Tibial artery (tissue), 4 donors: ENCODE measurements at regions not wholly inside any gene's neighbourhood (a gene's known extent, or its start where the extent isn't known, plus 50 kb on each side); places are given as distances from the start of the nearest gene placed in this dataset.

Experiments used
- DNase-seq, 2 donors: peaks; one replicate each; pipeline ENCODE4 v3.0.0-alpha.2; 2019
- H3K27ac ChIP-seq, 2 donors: fragments of 200-600 bp; sonication (generic) in 1 of 2; 1 replicate in 1 of 2; 2 replicates in 1 of 2; pipeline ENCODE4 v1.5.1; 2018 to 2019; ENCODE audit warnings: mild to moderate bottlenecking in 1 of 2
- H3K27me3 ChIP-seq, 2 donors: fragments of 200-600 bp; sonication (generic) in 1 of 2; one replicate each; pipeline versions ENCODE4 v1.5.1 to v1.6.0; 2016 to 2019
- H3K36me3 ChIP-seq, 3 donors: fragments of 200-600 bp; sonication (generic) in 2 of 3; one replicate each; pipeline ENCODE4 v1.5.1; 2016 to 2019; ENCODE audit warnings: mild to moderate bottlenecking in 2 of 3
- H3K4me1 ChIP-seq, 4 donors: fragments of 200-600 bp; sonication (generic) in 2 of 4; 1 replicate in 3 of 4; 2 replicates in 1 of 4; pipeline ENCODE4 v1.5.1; 2016 to 2019
- H3K4me3 ChIP-seq, 2 donors: fragments of 200-600 bp; sonication (generic) in 1 of 2; 1 replicate in 1 of 2; 2 replicates in 1 of 2; pipeline ENCODE4 v1.5.1; 2018 to 2019; ENCODE audit warnings: mild to moderate bottlenecking in 2 of 2
- H3K9me3 ChIP-seq, 3 donors: fragments of 200-600 bp; sonication (generic) in 1 of 3; one replicate each; pipeline ENCODE4 v1.5.1; 2016 to 2019
- intact Hi-C: fragments of 100-400 bp; cut with DNase I; formaldehyde crosslinking; loops from one replicate; pipeline ENCODE4 v1.15.0; 2023; ENCODE audit warnings: low total_unique reads
- TF ChIP-seq, protein P1 (sequence below), 2 experiments: fragments of 200-600 bp in 1 of 2; fragments of 450-650 bp in 1 of 2; IDR thresholded peaks; one replicate each; pipeline ENCODE4 v1.5.1; 2017 to 2019; ENCODE audit warnings: antibody characterized with exemption in 2 of 2, mild to moderate bottlenecking in 1 of 2, moderate library complexity in 1 of 2

DNA sequence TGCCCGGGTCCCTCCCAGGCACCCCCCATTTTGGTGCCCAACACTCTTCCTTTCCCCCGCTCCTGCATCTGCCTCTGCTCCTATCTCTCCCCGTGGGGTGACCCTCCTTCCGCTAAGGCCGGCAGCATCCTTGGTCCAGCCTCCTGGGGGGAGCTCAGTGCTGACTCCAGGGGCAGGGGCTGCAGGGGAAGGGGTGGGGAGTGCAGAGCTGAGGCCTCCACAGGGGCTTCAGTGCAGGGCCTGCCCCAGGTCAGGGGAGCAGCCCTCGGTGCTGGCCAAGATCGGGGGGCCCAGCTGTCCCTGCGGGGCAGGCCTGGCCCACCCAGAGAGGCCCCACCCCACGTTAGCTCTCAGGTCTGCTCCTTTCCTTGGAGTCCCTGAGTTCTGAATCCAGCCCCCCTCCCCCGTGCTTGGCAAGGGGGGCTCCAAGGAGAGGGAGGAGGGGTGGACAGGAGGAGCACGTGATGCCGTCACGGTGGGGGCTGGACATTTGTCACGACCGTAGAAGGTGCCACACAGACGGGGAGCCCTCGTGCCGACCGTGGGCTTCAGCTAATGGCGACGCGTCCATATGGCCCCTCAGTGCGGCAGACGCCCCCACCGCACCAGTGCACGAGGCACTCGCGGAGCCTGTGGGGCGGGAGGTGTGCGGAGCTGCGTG lies 63.5 kb upstream of the ADRA2C start:
- DNase-seq = peak in 1 of 2 donors; percentile 57
- no peaks in the 10 kb centered on the region for H3K36me3 ChIP-seq
- H3K27me3 ChIP-seq = peaks cover 0 to 24% of the 10 kb centered on the region in 2 donors
- no peak overlapping the region for H3K27ac ChIP-seq
- TF ChIP-seq, protein P1, sequence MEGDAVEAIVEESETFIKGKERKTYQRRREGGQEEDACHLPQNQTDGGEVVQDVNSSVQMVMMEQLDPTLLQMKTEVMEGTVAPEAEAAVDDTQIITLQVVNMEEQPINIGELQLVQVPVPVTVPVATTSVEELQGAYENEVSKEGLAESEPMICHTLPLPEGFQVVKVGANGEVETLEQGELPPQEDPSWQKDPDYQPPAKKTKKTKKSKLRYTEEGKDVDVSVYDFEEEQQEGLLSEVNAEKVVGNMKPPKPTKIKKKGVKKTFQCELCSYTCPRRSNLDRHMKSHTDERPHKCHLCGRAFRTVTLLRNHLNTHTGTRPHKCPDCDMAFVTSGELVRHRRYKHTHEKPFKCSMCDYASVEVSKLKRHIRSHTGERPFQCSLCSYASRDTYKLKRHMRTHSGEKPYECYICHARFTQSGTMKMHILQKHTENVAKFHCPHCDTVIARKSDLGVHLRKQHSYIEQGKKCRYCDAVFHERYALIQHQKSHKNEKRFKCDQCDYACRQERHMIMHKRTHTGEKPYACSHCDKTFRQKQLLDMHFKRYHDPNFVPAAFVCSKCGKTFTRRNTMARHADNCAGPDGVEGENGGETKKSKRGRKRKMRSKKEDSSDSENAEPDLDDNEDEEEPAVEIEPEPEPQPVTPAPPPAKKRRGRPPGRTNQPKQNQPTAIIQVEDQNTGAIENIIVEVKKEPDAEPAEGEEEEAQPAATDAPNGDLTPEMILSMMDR (IDR thresholded peaks at IDR 0.05) = no peak
- intact Hi-C loops = loop anchor here (5.0 kb wide), 1 partner anchor 40 kb away; no protein-coding TSS in a partner anchor
- H3K4me3 ChIP-seq = no peak overlapping the region
- peaks cover 0 to 2% (median under 1%) of the 10 kb centered on the region in 3 donors for H3K9me3 ChIP-seq
- peaks cover 0 to 45% (median 29%) of the 10 kb centered on the region in 4 donors for H3K4me1 ChIP-seq

DNA sequence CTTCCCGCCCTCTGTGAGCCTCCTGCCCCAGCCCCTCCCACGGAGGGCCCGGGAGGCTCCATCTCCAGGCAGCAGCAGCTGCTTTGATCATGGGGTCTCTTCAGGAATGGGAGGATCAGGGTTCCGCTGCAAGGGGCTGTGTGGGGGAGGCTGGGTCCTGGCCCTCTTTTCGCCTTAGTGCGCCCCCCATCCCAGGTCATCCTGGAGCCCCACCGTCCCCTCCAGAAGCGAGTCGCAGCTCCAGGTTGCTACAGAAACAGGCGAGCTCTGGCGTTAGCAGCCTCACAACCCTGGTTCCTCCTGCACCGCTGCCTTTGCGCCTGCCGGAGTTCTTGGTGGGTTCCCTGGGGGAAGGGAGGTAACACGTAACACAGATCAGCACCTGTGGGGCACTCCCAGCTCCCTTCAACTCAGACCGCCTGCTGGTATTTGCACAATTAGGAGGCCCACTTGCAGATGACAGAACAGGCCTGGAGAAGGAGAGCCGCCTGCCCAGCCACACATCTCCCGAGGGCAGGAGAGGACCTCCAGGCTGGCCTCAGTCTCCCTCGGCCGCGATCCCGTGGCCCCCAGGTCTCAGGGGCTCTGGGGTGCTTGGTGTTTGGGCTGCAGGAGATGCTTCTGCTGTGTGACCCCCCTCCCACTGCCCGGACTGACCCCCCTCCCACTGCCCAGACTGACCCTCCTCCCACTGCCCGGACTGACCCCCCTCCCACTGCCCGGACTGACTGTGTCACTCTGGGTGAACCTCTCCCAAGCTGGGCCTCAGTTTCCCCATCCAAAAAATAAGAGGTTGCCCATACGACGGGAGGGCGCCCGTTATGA lies 64.2 kb upstream of the ADRA2C start:
- peak in 1 of 2 donors; percentile 55 for DNase-seq
- H3K27ac ChIP-seq = peak overlapping the region in 1 of 2 donors; percentile 12
- H3K27me3 ChIP-seq = peaks cover 0 to 24% of the 10 kb centered on the region in 2 donors
- H3K4me3 ChIP-seq = no peak overlapping the region
- H3K36me3 ChIP-seq = no peaks in the 10 kb centered on the region
- TF ChIP-seq, protein P1 (IDR thresholded peaks at IDR 0.05) = no peak
- H3K4me1 ChIP-seq = peaks cover 0 to 38% (median 22%) of the 10 kb centered on the region in 4 donors
- intact Hi-C loops = loop anchor here (5.0 kb wide), 1 partner anchor 40 kb away; no protein-coding TSS in a partner anchor
- peaks cover 0 to 10% (median 8%) of the 10 kb centered on the region in 3 donors for H3K9me3 ChIP-seq

DNA sequence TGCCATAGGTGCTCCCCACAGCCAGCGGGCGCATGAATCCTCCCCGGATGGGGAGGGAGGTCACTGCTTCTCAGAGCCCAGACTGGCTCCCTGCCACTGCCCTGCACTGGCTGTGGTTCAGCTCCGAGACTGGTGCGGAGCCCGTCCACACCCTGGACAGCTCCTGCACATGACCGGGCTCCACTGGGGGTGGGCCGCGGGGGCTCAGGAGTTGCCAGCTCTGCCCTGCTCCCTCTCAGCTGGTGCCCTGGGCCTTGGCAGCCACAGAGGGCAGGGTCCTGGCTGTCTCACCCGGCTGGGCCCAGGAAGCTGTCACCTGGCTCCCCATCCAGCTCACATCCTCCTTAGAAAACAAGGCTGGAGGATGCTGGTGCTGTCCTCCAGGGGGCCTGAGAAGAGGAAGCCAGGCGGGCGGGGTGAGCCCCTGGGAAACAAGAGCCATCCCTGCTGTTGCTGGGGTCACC lies 64.9 kb upstream of the ADRA2C start:
- intact Hi-C loops = loop anchor here (5.0 kb wide), 1 partner anchor 39 kb away; no protein-coding TSS in a partner anchor
- Histone ChIP-seq H3K36me3 (no peaks in the 10 kb centered on the region), H3K4me3 (no peak overlapping the region), H3K27me3 (peaks cover 0 to 24% of the 10 kb centered on the region in 2 donors), H3K27ac (peak overlapping the region in 1 of 2 donors; percentile 12), H3K4me1 (peaks cover 0 to 31% (median 16%) of the 10 kb centered on the region in 4 donors), H3K9me3 (peaks cover 0 to 16% (median 12%) of the 10 kb centered on the region in 3 donors)
- DNase-seq = peak in 1 of 2 donors; percentile 85
- TF ChIP-seq, protein P1 (IDR thresholded peaks at IDR 0.05) = no peak

DNA sequence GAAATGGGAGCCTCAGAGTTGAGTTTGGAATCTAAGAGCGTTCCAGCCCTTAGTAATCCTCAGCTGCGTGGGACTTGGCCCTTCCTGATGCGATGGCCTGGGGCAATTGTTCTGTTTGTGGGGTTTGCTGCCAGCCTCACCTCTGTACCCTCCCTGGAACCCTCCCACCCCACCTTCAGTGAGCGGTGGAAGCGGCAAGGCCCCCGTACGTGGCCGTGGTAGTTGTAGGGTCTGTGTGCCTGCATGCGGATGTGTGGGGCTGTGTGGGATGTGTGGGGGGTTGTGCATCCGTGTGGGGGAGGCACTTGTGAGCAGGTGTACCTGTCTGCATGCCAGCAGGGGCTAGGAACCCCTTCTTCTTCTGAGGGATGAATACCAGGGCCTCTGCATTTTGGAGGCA lies 65.4 kb upstream of the ADRA2C start:
- peaks cover 0 to 26% (median 11%) of the 10 kb centered on the region in 4 donors for H3K4me1 ChIP-seq
- peaks cover 0 to 24% of the 10 kb centered on the region in 2 donors for H3K27me3 ChIP-seq
- peaks cover 0 to 18% (median 12%) of the 10 kb centered on the region in 3 donors for H3K9me3 ChIP-seq
- no peak overlapping the region for H3K27ac ChIP-seq
- intact Hi-C loops = loop anchor here (5.0 kb wide), 1 partner anchor 38 kb away; no protein-coding TSS in a partner anchor
- TF ChIP-seq, protein P1 (IDR thresholded peaks at IDR 0.05) = no peak
- H3K36me3 ChIP-seq = no peaks in the 10 kb centered on the region
- no peak for DNase-seq
- no peak overlapping the region for H3K4me3 ChIP-seq

DNA sequence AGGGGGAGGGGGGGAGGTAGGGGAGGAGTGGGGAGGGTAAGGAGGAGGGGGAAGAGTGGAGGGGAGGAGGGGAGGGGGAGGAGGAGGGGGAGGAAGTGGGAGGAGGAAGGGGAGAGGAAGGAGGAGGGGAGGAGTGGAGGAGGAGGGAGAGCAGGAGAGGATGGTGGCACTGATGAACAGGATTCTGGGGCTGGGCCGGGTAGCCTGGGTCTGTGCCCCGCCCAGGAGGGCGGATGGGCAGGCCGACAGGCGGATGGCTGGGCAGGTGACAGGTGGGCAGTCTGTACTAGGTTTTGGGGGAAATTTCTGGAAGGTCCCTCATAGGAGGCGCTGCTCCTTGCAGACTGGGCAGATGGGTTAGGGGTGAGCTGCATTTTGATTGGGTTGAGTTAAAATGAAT lies 66.0 kb upstream of the ADRA2C start:
- Histone ChIP-seq H3K36me3 (no peaks in the 10 kb centered on the region), H3K27ac (no peak overlapping the region), H3K9me3 (peaks cover 0 to 18% (median 12%) of the 10 kb centered on the region in 3 donors), H3K4me3 (no peak overlapping the region), H3K27me3 (peaks cover 0 to 24% of the 10 kb centered on the region in 2 donors), H3K4me1 (peaks cover 0 to 20% (median 11%) of the 10 kb centered on the region in 4 donors)
- intact Hi-C loops = loop anchor here (5.0 kb wide), 1 partner anchor 38 kb away; no protein-coding TSS in a partner anchor
- peak in 1 of 2 donors; percentile 17 for DNase-seq
- TF ChIP-seq, protein P1 (IDR thresholded peaks at IDR 0.05) = no peak
